Caco-2 (cell line): ENCODE measurements at regions not wholly inside any gene's neighbourhood (a gene's known extent, or its start where the extent isn't known, plus 50 kb on each side); places are given as distances from the start of the nearest gene placed in this dataset.

ENCODE experiments used
- BruUV-seq: library from RNA; stranded (reverse); fragments of 400-500 nt; replicated peaks from 2 replicates; lab custom pipeline; 2021; lab: Mats Ljungman, UMichigan
- CTCF ChIA-PET: fragments of 300-600 bp; sonication (Branson Sonifier 250); formaldehyde crosslinking; loops from one replicate; lab custom pipeline; 2022; ENCODE audit warnings: antibody characterized with exemption; lab: Charles Lee
- POLR2A ChIA-PET: fragments of 300-600 bp; sonication (Branson Sonifier 250); formaldehyde crosslinking; loops from one replicate; lab custom pipeline; 2022; ENCODE audit warnings: antibody characterized with exemption; lab: Charles Lee
- DNase-seq, 2 experiments: peaks; one replicate each; pipeline versions ENCODE4 v3.0.0 to v3.0.0-alpha.2; 2020 to 2022
- H3K27me3 ChIP-seq: replicated peaks from 2 replicates; pipeline ENCODE4 v1.6.0; 2011; ENCODE audit warnings: low read length; ENCODE audit not compliant: control insufficient read depth, insufficient read depth
- H3K36me3 ChIP-seq: 2 replicates; pipeline ENCODE4 v1.5.1; 2011; ENCODE audit warnings: low read length; ENCODE audit not compliant: control insufficient read depth, insufficient read depth
- H3K4me1 ChIP-seq: fragments of 250-450 bp; sonication (Bioruptor Pico); 2 replicates; pipeline ENCODE4 v1.5.1; 2020; ENCODE audit warnings: mild to moderate bottlenecking
- H3K4me3 ChIP-seq: 2 replicates; pipeline ENCODE4 v1.5.1; 2011; ENCODE audit warnings: low read depth, mild to moderate bottlenecking, control low read depth, low read length
- H3K9me3 ChIP-seq: fragments of 250-450 bp; sonication (Bioruptor Pico); 2 replicates; pipeline ENCODE4 v1.5.1; 2020; ENCODE audit warnings: mild to moderate bottlenecking, moderate library complexity
- H3K27ac Mint-ChIP-seq: one replicate; pipeline ENCODE4 v1.8.0; 2022; ENCODE audit warnings: mixed read lengths; ENCODE audit not compliant: unreplicated experiment
- H3K27me3 Mint-ChIP-seq: one replicate; pipeline ENCODE4 v1.8.0; 2022; ENCODE audit warnings: mixed read lengths; ENCODE audit not compliant: insufficient read depth, unreplicated experiment
- H3K36me3 Mint-ChIP-seq: one replicate; pipeline ENCODE4 v1.8.0; 2022; ENCODE audit warnings: mild to moderate bottlenecking, mixed read lengths; ENCODE audit not compliant: insufficient read depth, unreplicated experiment
- H3K4me1 Mint-ChIP-seq: one replicate; pipeline ENCODE4 v1.8.0; 2022; ENCODE audit warnings: low read depth, mixed read lengths; ENCODE audit not compliant: unreplicated experiment
- H3K4me3 Mint-ChIP-seq: one replicate; pipeline ENCODE4 v1.8.0; 2022; ENCODE audit warnings: mild to moderate bottlenecking, moderate library complexity, mixed read lengths; ENCODE audit not compliant: unreplicated experiment
- H3K9me3 Mint-ChIP-seq: one replicate; pipeline ENCODE4 v1.8.0; 2022; ENCODE audit warnings: mixed read lengths; ENCODE audit not compliant: unreplicated experiment
- intact Hi-C: fragments of 100-400 bp; cut with micrococcal nuclease; formaldehyde crosslinking; loops from one replicate; pipeline ENCODE4 v1.10.0; 2022; ENCODE audit not compliant: unreplicated experiment
- TF ChIP-seq, protein P1 (sequence below), 2 experiments: fragments of 200-600 bp in 1 of 2; IDR thresholded peaks; 1 replicate in 1 of 2; 2 replicates in 1 of 2; pipeline versions ENCODE4 v1.5.1 to v1.8.0; 2011 to 2022; ENCODE audit warnings: antibody characterized with exemption in 1 of 2, control low read depth in 1 of 2, inconsistent platforms in 1 of 2, low read depth in 1 of 2, low read length in 1 of 2, mild to moderate bottlenecking in 1 of 2, moderate library complexity in 1 of 2; ENCODE audit not compliant: insufficient read depth in 1 of 2, severe bottlenecking in 1 of 2, unreplicated experiment in 1 of 2

- Histone ChIP-seq H3K4me3 (no peak overlapping the region), H3K4me1 (no peaks in the 10 kb centered on the region), H3K9me3 (no peaks in the 10 kb centered on the region), H3K36me3 (no peaks in the 10 kb centered on the region), H3K27me3 (no peaks in the 10 kb centered on the region)
- intact Hi-C loops = no loop called here
- no peak overlapping the region for H3K4me3 Mint-ChIP-seq
- no peak overlapping the region for H3K27ac Mint-ChIP-seq
- H3K36me3 Mint-ChIP-seq = no peaks in the 10 kb centered on the region
- ChIA-PET POLR2A (no interaction called here), CTCF (no interaction called here)
- H3K9me3 Mint-ChIP-seq = no peaks in the 10 kb centered on the region
- no peak for DNase-seq
- no TSS peak for BruUV-seq
- H3K27me3 Mint-ChIP-seq = peaks cover 2% of the 10 kb centered on the region
- H3K4me1 Mint-ChIP-seq = no peaks in the 10 kb centered on the region
- TF ChIP-seq, protein P1, sequence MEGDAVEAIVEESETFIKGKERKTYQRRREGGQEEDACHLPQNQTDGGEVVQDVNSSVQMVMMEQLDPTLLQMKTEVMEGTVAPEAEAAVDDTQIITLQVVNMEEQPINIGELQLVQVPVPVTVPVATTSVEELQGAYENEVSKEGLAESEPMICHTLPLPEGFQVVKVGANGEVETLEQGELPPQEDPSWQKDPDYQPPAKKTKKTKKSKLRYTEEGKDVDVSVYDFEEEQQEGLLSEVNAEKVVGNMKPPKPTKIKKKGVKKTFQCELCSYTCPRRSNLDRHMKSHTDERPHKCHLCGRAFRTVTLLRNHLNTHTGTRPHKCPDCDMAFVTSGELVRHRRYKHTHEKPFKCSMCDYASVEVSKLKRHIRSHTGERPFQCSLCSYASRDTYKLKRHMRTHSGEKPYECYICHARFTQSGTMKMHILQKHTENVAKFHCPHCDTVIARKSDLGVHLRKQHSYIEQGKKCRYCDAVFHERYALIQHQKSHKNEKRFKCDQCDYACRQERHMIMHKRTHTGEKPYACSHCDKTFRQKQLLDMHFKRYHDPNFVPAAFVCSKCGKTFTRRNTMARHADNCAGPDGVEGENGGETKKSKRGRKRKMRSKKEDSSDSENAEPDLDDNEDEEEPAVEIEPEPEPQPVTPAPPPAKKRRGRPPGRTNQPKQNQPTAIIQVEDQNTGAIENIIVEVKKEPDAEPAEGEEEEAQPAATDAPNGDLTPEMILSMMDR (IDR thresholded peaks at IDR 0.05; ENCODE audit: insufficient read depth in 1 of 2, low read depth in 1 of 2, low read length in 1 of 2, severe bottlenecking in 1 of 2, unreplicated experiment in 1 of 2) = no peak
These were observed 562.3 kb downstream of the DHX35 start for GRCh38 chr20:39524371-39524911.

- BruUV-seq = no TSS peak
- Histone ChIP-seq H3K9me3 (no peaks in the 10 kb centered on the region), H3K4me1 (no peaks in the 10 kb centered on the region), H3K4me3 (no peak overlapping the region), H3K36me3 (no peaks in the 10 kb centered on the region), H3K27me3 (no peaks in the 10 kb centered on the region)
- Mint-ChIP-seq H3K27ac (no peak overlapping the region), H3K9me3 (no peaks in the 10 kb centered on the region), H3K4me1 (no peaks in the 10 kb centered on the region), H3K27me3 (peaks cover 2% of the 10 kb centered on the region), H3K4me3 (no peak overlapping the region), H3K36me3 (no peaks in the 10 kb centered on the region)
- ChIA-PET POLR2A (no interaction called here), CTCF (no interaction called here)
- intact Hi-C loops = no loop called here
- DNase-seq = no peak
- TF ChIP-seq, protein P1 (IDR thresholded peaks at IDR 0.05; ENCODE audit: insufficient read depth in 1 of 2, low read depth in 1 of 2, low read length in 1 of 2, severe bottlenecking in 1 of 2, unreplicated experiment in 1 of 2) = no peak
These were observed 561.3 kb downstream of the DHX35 start for GRCh38 chr20:39523405-39523804.

DNA sequence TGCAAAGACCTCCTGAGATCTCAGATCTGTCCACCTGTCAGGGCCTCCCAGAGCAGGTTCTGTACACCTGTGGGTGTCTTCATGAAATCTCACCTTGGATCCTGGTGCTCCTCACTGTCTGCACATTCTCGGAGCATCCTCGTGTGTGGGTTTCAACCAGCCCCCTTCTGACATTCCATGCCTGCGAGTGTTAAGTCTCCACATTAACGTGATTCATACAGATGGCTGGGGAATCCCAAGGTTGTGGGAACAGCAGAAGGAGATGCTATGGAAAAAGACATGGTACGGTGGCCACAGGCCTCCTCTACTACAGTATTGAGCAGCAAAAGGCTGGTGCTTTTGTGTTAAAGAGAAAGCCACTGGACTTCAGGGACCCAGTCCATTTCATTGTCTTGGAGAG, 556.5 kb downstream of the DHX35 start:
- H3K4me1 ChIP-seq = no peaks in the 10 kb centered on the region
- DNase-seq = no peak
- no peaks in the 10 kb centered on the region for H3K27me3 ChIP-seq
- BruUV-seq = no TSS peak
- no peaks in the 10 kb centered on the region for H3K4me1 Mint-ChIP-seq
- TF ChIP-seq, protein P1 (IDR thresholded peaks at IDR 0.05; ENCODE audit: insufficient read depth in 1 of 2, low read depth in 1 of 2, low read length in 1 of 2, severe bottlenecking in 1 of 2, unreplicated experiment in 1 of 2) = no peak
- no peak overlapping the region for H3K27ac Mint-ChIP-seq
- no peaks in the 10 kb centered on the region for H3K36me3 ChIP-seq
- POLR2A ChIA-PET = no interaction called here
- H3K4me3 ChIP-seq = no peak overlapping the region
- intact Hi-C loops = no loop called here
- H3K9me3 Mint-ChIP-seq = no peaks in the 10 kb centered on the region
- H3K27me3 Mint-ChIP-seq = peaks cover 9% of the 10 kb centered on the region
- CTCF ChIA-PET = no interaction called here
- H3K9me3 ChIP-seq = no peaks in the 10 kb centered on the region
- no peak overlapping the region for H3K4me3 Mint-ChIP-seq
- H3K36me3 Mint-ChIP-seq = no peaks in the 10 kb centered on the region
